HG02588 (cell line): ENCODE measurements at regions not wholly inside any gene's neighbourhood (a gene's known extent, or its start where the extent isn't known, plus 50 kb on each side); places are given as distances from the start of the nearest gene placed in this dataset.
"Not testable (repeated sequence)": the region's sequence is repeated elsewhere in the genome, so short reads cannot be mapped to it uniquely, and the experiment has no call there.

ENCODE experiments used
- ATAC-seq: cut with Tn5 transposase; IDR thresholded peaks from one replicate; pipeline ENCODE4 v1.9.1; 2021; ENCODE audit warnings: mild to moderate bottlenecking, moderate library complexity; ENCODE audit not compliant: unreplicated experiment

- ATAC-seq: no peak
Observed at GRCh38 chr7:24127930-24128329, 156.1 kb upstream of the NPY start.

- ATAC-seq: no peak
Observed at GRCh38 chr7:24129597-24129996, 154.4 kb upstream of the NPY start.

GRCh38 chr7:24130631-24131030 is 153.4 kb upstream of the NPY start:
- no peak for ATAC-seq

GRCh38 chr7:24133691-24134090 is 150.3 kb upstream of the NPY start:
- peak; percentile 46 for ATAC-seq

- ATAC-seq: no peak
Observed at GRCh38 chr7:24134535-24134934, 149.5 kb upstream of the NPY start.

GRCh38 chr7:24135003-24135817 is 148.8 kb upstream of the NPY start:
- ATAC-seq: peak; percentile 83

- ATAC-seq: no peak
Observed at GRCh38 chr7:24137338-24137737, 146.7 kb upstream of the NPY start.

GRCh38 chr7:24138343-24138742 is 145.6 kb upstream of the NPY start:
- no peak for ATAC-seq

GRCh38 chr7:24140001-24140400 is 144.0 kb upstream of the NPY start:
- no peak for ATAC-seq

- ATAC-seq: no peak
Observed at GRCh38 chr7:24141874-24142509, 142.0 kb upstream of the NPY start.

GRCh38 chr7:24143547-24143946 is 140.4 kb upstream of the NPY start:
- ATAC-seq: no peak

GRCh38 chr7:24151944-24152343 is 132.0 kb upstream of the NPY start:
- no peak for ATAC-seq

GRCh38 chr7:24152356-24152755 is 131.6 kb upstream of the NPY start:
- no peak for ATAC-seq

- ATAC-seq: no peak
Observed at GRCh38 chr7:24152877-24153472, 131.0 kb upstream of the NPY start.

- no peak for ATAC-seq
Observed at GRCh38 chr7:24157666-24158065, 126.3 kb upstream of the NPY start.

GRCh38 chr7:24158975-24159374 is 125.0 kb upstream of the NPY start:
- ATAC-seq: no peak

- ATAC-seq: no peak
Observed at GRCh38 chr7:24164401-24164800, 119.6 kb upstream of the NPY start.

GRCh38 chr7:24169077-24169624 is 114.8 kb upstream of the NPY start:
- ATAC-seq: no peak

GRCh38 chr7:24171951-24172350 is 112.0 kb upstream of the NPY start:
- not testable (repeated sequence) for ATAC-seq

GRCh38 chr7:24172856-24173255 is 111.1 kb upstream of the NPY start:
- ATAC-seq: no peak

- no peak for ATAC-seq
Observed at GRCh38 chr7:24175603-24176002, 108.4 kb upstream of the NPY start.
